HEK293 (cell line): ENCODE measurements at regions not wholly inside any gene's neighbourhood (a gene's known extent, or its start where the extent isn't known, plus 50 kb on each side); places are given as distances from the start of the nearest gene placed in this dataset.

Experiments
- EGR2 ChIP-seq: fragments of 450-650 bp; formaldehyde crosslinking; IDR thresholded peaks from 2 replicates; pipeline ENCODE4 v1.5.1; 2016; ENCODE audit warnings: low read depth, missing biosample characterization, missing genetic modification characterization
- KLF1 ChIP-seq: fragments of 450-650 bp; formaldehyde crosslinking; IDR thresholded peaks from 2 replicates; pipeline ENCODE4 v1.5.1; 2016; ENCODE audit warnings: missing biosample characterization, missing genetic modification characterization
- SETDB1 ChIP-seq: IDR thresholded peaks from one replicate; pipeline ENCODE4 v1.6.1; 2017; ENCODE audit warnings: mild to moderate bottlenecking, low read length, moderate library complexity, mixed read lengths; ENCODE audit not compliant: insufficient read length
- ZNF157 ChIP-seq: fragments of 450-650 bp; formaldehyde crosslinking; IDR thresholded peaks from 2 replicates; pipeline ENCODE4 v1.5.1; 2016; ENCODE audit warnings: missing biosample characterization, missing genetic modification characterization
- ZNF19 ChIP-seq: fragments of 450-650 bp; formaldehyde crosslinking; IDR thresholded peaks from 2 replicates; pipeline ENCODE4; 2016; ENCODE audit warnings: missing biosample characterization, missing genetic modification characterization, low read depth
- TF ChIP-seq, protein P1 (sequence below): fragments of 450-650 bp; formaldehyde crosslinking; IDR thresholded peaks from 2 replicates; pipeline ENCODE4 v1.5.1; 2016; ENCODE audit warnings: missing biosample characterization, missing genetic modification characterization
- TF ChIP-seq, protein P2 (sequence below): fragments of 450-650 bp; formaldehyde crosslinking; IDR thresholded peaks from 2 replicates; pipeline ENCODE4 v1.5.1; 2016; ENCODE audit warnings: missing biosample characterization, missing genetic modification characterization

DNA sequence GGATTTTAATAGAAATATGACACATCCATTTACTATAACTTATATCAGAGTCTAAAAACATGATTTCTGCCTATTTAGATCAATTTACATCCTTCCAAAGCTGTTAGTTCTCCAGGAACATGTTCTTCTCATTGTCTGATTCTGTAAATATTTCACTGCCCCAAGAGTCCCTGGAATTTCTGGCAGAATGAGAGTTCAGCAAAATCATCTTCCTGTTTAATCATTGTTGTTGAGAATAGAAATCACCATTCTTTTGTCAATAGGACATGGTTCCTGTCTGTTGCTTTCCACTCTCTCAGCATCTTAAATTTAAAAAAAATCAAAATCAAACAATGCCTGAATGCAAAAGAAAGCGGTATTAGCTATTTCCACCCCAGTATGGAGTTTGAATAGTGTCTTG is 172.8 kb upstream of the FRMPD4 start:
- no peak for TF ChIP-seq EGR2 (tag by site-specific recombination)
- TF ChIP-seq, protein P1, sequence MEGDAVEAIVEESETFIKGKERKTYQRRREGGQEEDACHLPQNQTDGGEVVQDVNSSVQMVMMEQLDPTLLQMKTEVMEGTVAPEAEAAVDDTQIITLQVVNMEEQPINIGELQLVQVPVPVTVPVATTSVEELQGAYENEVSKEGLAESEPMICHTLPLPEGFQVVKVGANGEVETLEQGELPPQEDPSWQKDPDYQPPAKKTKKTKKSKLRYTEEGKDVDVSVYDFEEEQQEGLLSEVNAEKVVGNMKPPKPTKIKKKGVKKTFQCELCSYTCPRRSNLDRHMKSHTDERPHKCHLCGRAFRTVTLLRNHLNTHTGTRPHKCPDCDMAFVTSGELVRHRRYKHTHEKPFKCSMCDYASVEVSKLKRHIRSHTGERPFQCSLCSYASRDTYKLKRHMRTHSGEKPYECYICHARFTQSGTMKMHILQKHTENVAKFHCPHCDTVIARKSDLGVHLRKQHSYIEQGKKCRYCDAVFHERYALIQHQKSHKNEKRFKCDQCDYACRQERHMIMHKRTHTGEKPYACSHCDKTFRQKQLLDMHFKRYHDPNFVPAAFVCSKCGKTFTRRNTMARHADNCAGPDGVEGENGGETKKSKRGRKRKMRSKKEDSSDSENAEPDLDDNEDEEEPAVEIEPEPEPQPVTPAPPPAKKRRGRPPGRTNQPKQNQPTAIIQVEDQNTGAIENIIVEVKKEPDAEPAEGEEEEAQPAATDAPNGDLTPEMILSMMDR (tag by site-specific recombination), result no peak
- no peak for TF ChIP-seq SETDB1
- TF ChIP-seq KLF1 (tag by site-specific recombination), result no peak
- TF ChIP-seq, protein P2, sequence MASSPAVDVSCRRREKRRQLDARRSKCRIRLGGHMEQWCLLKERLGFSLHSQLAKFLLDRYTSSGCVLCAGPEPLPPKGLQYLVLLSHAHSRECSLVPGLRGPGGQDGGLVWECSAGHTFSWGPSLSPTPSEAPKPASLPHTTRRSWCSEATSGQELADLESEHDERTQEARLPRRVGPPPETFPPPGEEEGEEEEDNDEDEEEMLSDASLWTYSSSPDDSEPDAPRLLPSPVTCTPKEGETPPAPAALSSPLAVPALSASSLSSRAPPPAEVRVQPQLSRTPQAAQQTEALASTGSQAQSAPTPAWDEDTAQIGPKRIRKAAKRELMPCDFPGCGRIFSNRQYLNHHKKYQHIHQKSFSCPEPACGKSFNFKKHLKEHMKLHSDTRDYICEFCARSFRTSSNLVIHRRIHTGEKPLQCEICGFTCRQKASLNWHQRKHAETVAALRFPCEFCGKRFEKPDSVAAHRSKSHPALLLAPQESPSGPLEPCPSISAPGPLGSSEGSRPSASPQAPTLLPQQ (tag by site-specific recombination), result no peak
- TF ChIP-seq ZNF157 (tag by site-specific recombination), result no peak
- TF ChIP-seq ZNF19 (tag by site-specific recombination), result no peak
